Kidney (tissue), 13 donors: ENCODE measurements at regions not wholly inside any gene's neighbourhood (a gene's known extent, or its start where the extent isn't known, plus 50 kb on each side); places are given as distances from the start of the nearest gene placed in this dataset.
A peak's percentile ranks its signal among the peaks of the same experiment; 100 is the strongest.

Source experiments
- DNase-seq, 5 donors: peaks; one replicate each; pipeline ENCODE4 v3.0.0-alpha.2; 2013 to 2020
- FAIRE-seq: peaks from 2 replicates; lab custom pipeline; 2012; peaks lifted over from hg19 to GRCh38; lab: Jason Lieb, UNC
- H3K27ac ChIP-seq, 2 donors: one replicate each; pipeline ENCODE4 v1.7.0; 2013; ENCODE audit warnings: low read depth in 2 of 2, low read length in 2 of 2, inconsistent platforms in 1 of 2
- H3K27me3 ChIP-seq: one replicate; pipeline ENCODE4 v1.7.1; 2013; ENCODE audit warnings: low read length, inconsistent platforms; ENCODE audit not compliant: control insufficient read depth, insufficient read depth
- H3K36me3 ChIP-seq, 3 donors: one replicate each; pipeline versions ENCODE4 v1.7.0 to v1.7.1; 2013; ENCODE audit warnings: low read length in 3 of 3, control low read depth in 1 of 3, inconsistent platforms in 1 of 3; ENCODE audit not compliant: insufficient read depth in 3 of 3, control insufficient read depth in 2 of 3
- H3K4me1 ChIP-seq, 3 donors: one replicate each; pipeline versions ENCODE4 v1.7.0 to v1.7.1; 2013; ENCODE audit warnings: low read length in 3 of 3, inconsistent platforms in 1 of 3, low read depth in 1 of 3; ENCODE audit not compliant: control insufficient read depth in 2 of 3, insufficient read depth in 2 of 3
- H3K4me3 ChIP-seq, 3 donors: one replicate each; pipeline versions ENCODE4 v1.7.0 to v1.8.1; 2013; ENCODE audit warnings: low read length in 3 of 3, control low read depth in 1 of 3, inconsistent platforms in 1 of 3
- H3K9ac ChIP-seq, 3 donors: one replicate each; pipeline versions ENCODE4 v1.7.0 to v1.7.1; 2013; ENCODE audit warnings: low read length in 3 of 3, control low read depth in 1 of 3, inconsistent platforms in 1 of 3
- H3K9me3 ChIP-seq, 3 donors: one replicate each; pipeline versions ENCODE4 v1.7.0 to v1.7.1; 2013; ENCODE audit warnings: low read length in 3 of 3, control low read depth in 1 of 3, inconsistent platforms in 1 of 3; ENCODE audit not compliant: control insufficient read depth in 2 of 3, insufficient read depth in 1 of 3
- intact Hi-C: fragments of 100-400 bp; cut with DNase I; formaldehyde crosslinking; loops from one replicate; pipeline ENCODE4 v1.11.1; 2022
- TF ChIP-seq, protein P1 (sequence below): IDR thresholded peaks from 3 replicates; pipeline ENCODE4 v1.5.1; 2012; ENCODE audit warnings: mild to moderate bottlenecking, moderate library complexity, borderline replicate concordance; ENCODE audit not compliant: insufficient read depth; ENCODE audit errors: extremely low read depth
- donor health status: control.
- donor health status: control.
- donor health status: control.
- donor health status: control.
- donor health status: control.
- donor health status: DM: yes; HTN: yes; CAD: no.
- donor health status: Normal renal cell carcinoma (clear cell type).

DNA sequence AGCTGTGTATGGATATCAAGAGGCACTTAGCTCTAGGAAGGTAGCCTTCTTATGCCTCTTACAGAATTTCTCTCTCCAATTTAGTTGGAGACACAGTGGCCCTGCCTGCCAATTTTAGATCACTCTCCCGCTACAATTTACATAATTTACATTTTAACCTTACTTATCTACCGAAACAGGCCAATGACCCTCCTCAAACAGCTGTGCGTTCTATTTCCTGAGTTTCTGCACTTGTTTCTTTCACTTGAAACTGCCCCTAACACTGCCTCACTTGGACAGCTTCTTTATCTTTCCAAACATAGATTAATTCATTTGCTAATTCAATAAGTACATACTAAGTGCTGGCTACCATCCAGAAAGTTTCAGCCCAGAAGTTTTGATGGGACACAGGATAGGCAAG lies 52.9 kb upstream of the HDDC2 start:
- no peak for DNase-seq
- no peak overlapping the region for H3K27ac ChIP-seq
- intact Hi-C loops, result no loop called here
- TF ChIP-seq, protein P1, sequence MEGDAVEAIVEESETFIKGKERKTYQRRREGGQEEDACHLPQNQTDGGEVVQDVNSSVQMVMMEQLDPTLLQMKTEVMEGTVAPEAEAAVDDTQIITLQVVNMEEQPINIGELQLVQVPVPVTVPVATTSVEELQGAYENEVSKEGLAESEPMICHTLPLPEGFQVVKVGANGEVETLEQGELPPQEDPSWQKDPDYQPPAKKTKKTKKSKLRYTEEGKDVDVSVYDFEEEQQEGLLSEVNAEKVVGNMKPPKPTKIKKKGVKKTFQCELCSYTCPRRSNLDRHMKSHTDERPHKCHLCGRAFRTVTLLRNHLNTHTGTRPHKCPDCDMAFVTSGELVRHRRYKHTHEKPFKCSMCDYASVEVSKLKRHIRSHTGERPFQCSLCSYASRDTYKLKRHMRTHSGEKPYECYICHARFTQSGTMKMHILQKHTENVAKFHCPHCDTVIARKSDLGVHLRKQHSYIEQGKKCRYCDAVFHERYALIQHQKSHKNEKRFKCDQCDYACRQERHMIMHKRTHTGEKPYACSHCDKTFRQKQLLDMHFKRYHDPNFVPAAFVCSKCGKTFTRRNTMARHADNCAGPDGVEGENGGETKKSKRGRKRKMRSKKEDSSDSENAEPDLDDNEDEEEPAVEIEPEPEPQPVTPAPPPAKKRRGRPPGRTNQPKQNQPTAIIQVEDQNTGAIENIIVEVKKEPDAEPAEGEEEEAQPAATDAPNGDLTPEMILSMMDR, result no peak
- no peaks in the 10 kb centered on the region for H3K9me3 ChIP-seq
- H3K9ac ChIP-seq, result no peak overlapping the region
- no peaks in the 10 kb centered on the region for H3K4me1 ChIP-seq
- no peak for FAIRE-seq
- no peaks in the 10 kb centered on the region for H3K27me3 ChIP-seq
- H3K36me3 ChIP-seq, result no peaks in the 10 kb centered on the region
- H3K4me3 ChIP-seq, result no peak overlapping the region

DNA sequence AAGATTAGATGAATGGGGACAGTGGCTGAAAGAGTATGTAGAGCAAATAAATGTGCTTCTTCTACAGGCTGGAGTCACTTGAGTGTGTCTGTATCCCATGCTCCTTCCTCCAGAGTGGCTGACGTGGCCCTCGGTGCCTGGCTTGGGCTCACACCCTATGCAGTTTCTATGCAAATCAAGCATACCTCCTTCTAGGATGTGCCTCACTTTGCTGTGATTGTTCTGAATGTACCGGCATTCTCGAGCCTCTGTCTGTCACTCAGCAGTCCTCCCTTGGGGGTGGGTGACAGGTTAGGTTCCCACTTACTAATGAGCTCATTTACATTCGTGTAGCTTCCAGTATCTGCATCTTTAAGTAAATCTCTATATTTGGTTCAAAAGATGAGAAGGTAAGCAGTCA lies 55.1 kb upstream of the HDDC2 start:
- Histone ChIP-seq H3K9me3 (no peaks in the 10 kb centered on the region), H3K36me3 (no peaks in the 10 kb centered on the region), H3K27ac (no peak overlapping the region), H3K9ac (no peak overlapping the region), H3K27me3 (no peaks in the 10 kb centered on the region), H3K4me1 (no peaks in the 10 kb centered on the region), H3K4me3 (no peak overlapping the region)
- FAIRE-seq (no peak), DNase-seq (no peak)
- TF ChIP-seq, protein P1, result no peak
- intact Hi-C loops, result no loop called here

DNA sequence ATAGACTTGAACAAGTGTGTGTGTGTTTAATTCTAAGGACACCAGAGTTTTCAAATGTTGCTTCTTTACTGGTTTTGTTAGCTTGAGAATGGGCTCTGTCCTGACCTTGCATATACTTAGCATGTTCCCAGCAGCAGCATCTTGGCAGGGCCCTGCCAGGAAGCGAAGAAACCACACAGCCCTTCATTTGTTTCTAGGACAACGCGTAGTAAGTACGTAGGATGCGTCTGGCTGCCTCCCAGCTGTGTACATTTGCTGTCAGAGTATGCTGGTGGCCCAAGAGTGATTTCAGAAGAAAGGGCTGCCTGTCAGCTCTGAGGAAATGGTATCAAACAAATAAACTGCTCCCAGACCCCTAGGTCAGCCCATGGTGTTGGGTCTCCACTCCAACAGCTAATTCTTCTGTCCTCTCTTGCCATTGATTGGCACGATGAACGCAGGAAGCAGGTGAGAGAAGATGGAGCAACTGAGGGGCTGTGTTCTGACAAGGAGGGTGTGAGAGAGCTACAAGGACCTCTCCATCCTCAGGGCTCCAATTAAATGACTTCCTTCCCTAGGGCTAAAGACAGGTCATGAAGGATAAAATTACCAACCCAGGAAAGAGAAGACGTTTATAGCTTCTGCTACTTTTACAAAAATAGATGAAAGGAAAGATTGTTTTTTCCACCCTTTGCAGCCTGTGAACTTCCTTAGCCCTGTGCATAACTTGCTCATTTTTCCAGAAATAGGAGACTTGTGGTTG lies 55.9 kb upstream of the HDDC2 start:
- FAIRE-seq, result no peak
- no peaks in the 10 kb centered on the region for H3K4me1 ChIP-seq
- no peak overlapping the region for H3K27ac ChIP-seq
- TF ChIP-seq, protein P1, result no peak
- no peaks in the 10 kb centered on the region for H3K36me3 ChIP-seq
- H3K9me3 ChIP-seq, result no peaks in the 10 kb centered on the region
- H3K27me3 ChIP-seq, result peaks cover 2% of the 10 kb centered on the region
- H3K9ac ChIP-seq, result no peak overlapping the region
- peak in 4 of 5 donors; percentile 47 to 68 (median 49) for DNase-seq
- intact Hi-C loops, result no loop called here
- H3K4me3 ChIP-seq, result no peak overlapping the region

DNA sequence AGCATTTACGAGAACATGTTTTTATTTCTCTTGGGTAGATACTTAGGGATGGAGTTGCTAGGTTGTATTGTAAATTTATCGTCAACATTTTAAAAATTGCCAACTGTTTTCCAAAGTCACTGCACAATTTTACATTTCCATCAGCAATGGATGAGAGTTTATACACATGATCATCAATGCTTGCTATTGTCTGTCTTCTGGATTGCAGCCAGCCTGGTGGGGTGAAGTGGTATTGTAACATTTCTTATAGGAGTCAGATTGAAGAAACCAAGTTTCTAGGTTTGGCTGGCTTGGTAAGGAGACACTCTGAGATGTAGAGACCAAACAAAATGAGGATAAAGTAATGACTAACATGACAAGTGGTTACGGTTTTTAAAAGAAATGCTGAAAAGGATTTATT lies 57.1 kb upstream of the HDDC2 start:
- Histone ChIP-seq H3K27me3 (peaks cover 2% of the 10 kb centered on the region), H3K27ac (no peak overlapping the region), H3K4me3 (no peak overlapping the region), H3K9ac (no peak overlapping the region), H3K4me1 (peaks cover 0 to 3% (median 0%) of the 10 kb centered on the region in 3 donors), H3K9me3 (no peaks in the 10 kb centered on the region), H3K36me3 (no peaks in the 10 kb centered on the region)
- DNase-seq, result no peak
- FAIRE-seq, result no peak
- intact Hi-C loops, result no loop called here
- TF ChIP-seq, protein P1, result no peak
